GM12878 (cell line): ENCODE measurements at regions not wholly inside any gene's neighbourhood (a gene's known extent, or its start where the extent isn't known, plus 50 kb on each side); places are given as distances from the start of the nearest gene placed in this dataset.

ENCODE experiments used
- ATAC-seq: fragments of 200-7000 bp; cut with Tn5 transposase; 3 replicates; pipeline ENCODE4 v1.9.1; 2020; ENCODE audit warnings: mild to moderate bottlenecking, moderate library complexity
- BruUV-seq: library from RNA; stranded (reverse); fragments of 400-500 nt; replicated peaks from 2 replicates; lab custom pipeline; 2021; lab: Mats Ljungman, UMichigan
- CTCF ChIA-PET: fragments of 300-600 bp; sonication (Branson Sonifier 250); formaldehyde crosslinking; extraction: SDS; loops from one replicate; lab custom pipeline; 2021; ENCODE audit warnings: inconsistent platforms; lab: Yijun Ruan, JAX
- POLR2A ChIA-PET: fragments of 350-600 bp; formaldehyde crosslinking; extraction: SDS; loops from one replicate; lab custom pipeline; 2021; ENCODE audit warnings: inconsistent platforms; lab: Charles Lee
- RAD21 ChIA-PET: fragments of 300-600 bp; sonication (Branson Sonifier 250); formaldehyde crosslinking; loops from one replicate; lab custom pipeline; 2023; ENCODE audit warnings: antibody characterized with exemption; ENCODE audit not compliant: unreplicated experiment; lab: Charles Lee
- SMC1A ChIA-PET: fragments of 300-600 bp; sonication (Branson Sonifier 250); formaldehyde crosslinking; loops from one replicate; lab custom pipeline; 2023; ENCODE audit not compliant: unreplicated experiment, uncharacterized antibody; lab: Charles Lee
- DNase-seq: peaks from one replicate; pipeline ENCODE4 v3.0.0-alpha.2; 2011; ENCODE audit warnings: low read depth, low spot score
- FAIRE-seq: peaks from 3 replicates; lab custom pipeline; 2011; peaks lifted over from hg19 to GRCh38; lab: Jason Lieb, UNC
- H2AFZ ChIP-seq: 2 replicates; pipeline ENCODE4 v1.6.0; 2011; ENCODE audit warnings: low read depth, low read length, control low read depth; ENCODE audit not compliant: control insufficient read depth
- H3K27ac ChIP-seq: 2 replicates; pipeline ENCODE4 v1.5.1; 2011; ENCODE audit warnings: control low read depth; ENCODE audit not compliant: control insufficient read depth, insufficient read depth
- H3K27me3 ChIP-seq, 2 experiments: replicated peaks in 1 of 2; 2 replicates each; pipeline versions ENCODE4 v1.6.0 to v1.6.1; 2011; ENCODE audit warnings: low read length in 1 of 2; ENCODE audit not compliant: control insufficient read depth in 2 of 2, insufficient read depth in 2 of 2
- H3K36me3 ChIP-seq, 2 experiments: 2 replicates each; pipeline ENCODE4 v1.5.1; 2011; ENCODE audit warnings: low read length in 1 of 2; ENCODE audit not compliant: control insufficient read depth in 2 of 2, insufficient read depth in 2 of 2
- H3K4me1 ChIP-seq: 2 replicates; pipeline ENCODE4 v1.6.1; 2011; ENCODE audit warnings: mild to moderate bottlenecking, low read length, moderate library complexity, mixed read lengths; ENCODE audit not compliant: control insufficient read depth, insufficient read depth
- H3K4me2 ChIP-seq: 2 replicates; pipeline ENCODE4 v1.6.0; 2011; ENCODE audit warnings: control low read depth; ENCODE audit not compliant: control insufficient read depth, insufficient read depth
- H3K4me3 ChIP-seq: fragments of 200-600 bp; sonication (generic); 2 replicates; pipeline ENCODE4 v1.5.1; 2016
- H3K79me2 ChIP-seq: 2 replicates; pipeline ENCODE4 v1.6.0; 2011; ENCODE audit warnings: low read length; ENCODE audit not compliant: control insufficient read depth, insufficient read depth
- H3K9ac ChIP-seq: 2 replicates; pipeline ENCODE4 v1.8.0; 2011; ENCODE audit warnings: low read length, control low read depth, mixed read lengths; ENCODE audit not compliant: control insufficient read depth, insufficient read depth
- H3K9me3 ChIP-seq: replicated peaks from 3 replicates; pipeline ENCODE4 v1.5.1; 2011; ENCODE audit warnings: mild to moderate bottlenecking, low read length; ENCODE audit not compliant: control insufficient read depth, insufficient read depth
- H4K20me1 ChIP-seq: 2 replicates; pipeline ENCODE4 v1.6.0; 2011; ENCODE audit not compliant: control insufficient read depth, insufficient read depth
- CHD1 ChIP-seq: IDR thresholded peaks from 2 replicates; pipeline ENCODE4 v1.6.1; 2012; ENCODE audit warnings: low read depth, low read length, improper control_type of control experiment
- CHD4 ChIP-seq: fragments of 200-600 bp; sonication (generic); IDR thresholded peaks from 2 replicates; pipeline ENCODE4 v1.6.1; 2016; ENCODE audit warnings: mild to moderate bottlenecking
- FOXM1 ChIP-seq: IDR thresholded peaks from 2 replicates; pipeline ENCODE4 v1.6.1; 2012; ENCODE audit warnings: low read depth, mild to moderate bottlenecking, inconsistent platforms, low read length, moderate library complexity
- NRF1 ChIP-seq: conservative IDR thresholded peaks from 2 replicates; pipeline ENCODE4 v1.6.1; 2011; ENCODE audit warnings: mild to moderate bottlenecking, low read depth, low read length, improper control_type of control experiment
- PAX8 ChIP-seq: fragments of 450-650 bp; IDR thresholded peaks from 2 replicates; pipeline ENCODE4 v1.6.1; 2017; ENCODE audit warnings: mild to moderate bottlenecking, moderate library complexity
- RFX5 ChIP-seq: IDR thresholded peaks from 2 replicates; pipeline ENCODE4 v1.6.1; 2011; ENCODE audit warnings: low read depth, low read length, improper control_type of control experiment
- SMARCA5 ChIP-seq: fragments of 450-650 bp; IDR thresholded peaks from 2 replicates; pipeline ENCODE4 v1.6.1; 2017; ENCODE audit warnings: mild to moderate bottlenecking
- SREBF1 ChIP-seq: IDR thresholded peaks from 2 replicates; pipeline ENCODE4 v1.6.1; 2012; ENCODE audit warnings: mild to moderate bottlenecking, low read length
- ZNF274 ChIP-seq: IDR thresholded peaks from one replicate; pipeline ENCODE4 v1.8.0; 2011; ENCODE audit not compliant: insufficient read length, insufficient read depth
- ZNF592 ChIP-seq: fragments of 450-650 bp; IDR thresholded peaks from 2 replicates; pipeline ENCODE4 v1.6.1; 2017; ENCODE audit warnings: mild to moderate bottlenecking, moderate library complexity
- in situ Hi-C: fragments of 300-500 bp; cut with MboI; formaldehyde crosslinking; loops from 9 replicates; pipeline ENCODE4 v1.14.3; 2018; ENCODE audit warnings: mixed read lengths
- intact Hi-C: fragments of 100-400 bp; cut with micrococcal nuclease; formaldehyde crosslinking; loops from one replicate; pipeline ENCODE4 v1.14.2; 2022; ENCODE audit not compliant: unreplicated experiment

DNA sequence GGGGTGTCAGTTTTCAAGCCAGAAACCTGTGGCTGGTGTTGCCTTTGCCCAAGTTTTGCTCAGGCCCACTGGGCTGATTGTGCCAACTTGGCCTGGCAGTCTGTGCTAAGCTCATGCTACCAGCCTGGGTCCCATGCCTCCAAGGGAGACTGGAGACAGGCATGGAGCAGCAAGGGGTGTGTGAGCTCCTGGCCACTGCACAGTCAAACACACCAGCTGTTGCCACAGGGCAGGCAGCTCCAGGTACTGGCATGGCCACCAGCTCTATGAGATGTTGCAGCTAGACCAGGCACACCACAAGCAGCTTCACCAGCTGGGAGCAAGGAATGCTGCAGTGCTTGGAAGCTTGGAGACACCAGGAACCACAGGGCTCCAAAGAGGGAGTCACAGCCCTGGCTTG lies 638.8 kb downstream of the PLOD2 start:
- in situ Hi-C loops, result no loop called here
- ChIA-PET POLR2A (no interaction called here), RAD21 (no interaction called here)
- no peak for TF ChIP-seq ZNF274
- TF ChIP-seq NRF1, result no peak
- TF ChIP-seq FOXM1, result no peak
- no peak for TF ChIP-seq RFX5
- no peak for TF ChIP-seq SMARCA5
- no peak for TF ChIP-seq PAX8
- TF ChIP-seq SREBF1, result no peak
- no peak for TF ChIP-seq CHD1
- TF ChIP-seq CHD4, result no peak
- no peak for TF ChIP-seq ZNF592
- TF ChIP-seq, all 136 proteins: peak for 0
- no peaks in the 10 kb centered on the region for H3K9me3 ChIP-seq
- H3K27ac ChIP-seq, result no peak overlapping the region
- H3K79me2 ChIP-seq, result no peaks in the 10 kb centered on the region
- FAIRE-seq (no peak), DNase-seq (no peak), ATAC-seq (no peak)
- SMC1A ChIA-PET, result interaction anchor here (1.2 kb wide), 1 partner anchor 14 kb away, joined by 3 read pairs; no protein-coding TSS in a partner anchor
- no peak overlapping the region for H2AFZ ChIP-seq
- no peaks in the 10 kb centered on the region for H3K4me1 ChIP-seq
- no peaks in the 10 kb centered on the region for H4K20me1 ChIP-seq
- H3K9ac ChIP-seq, result no peak overlapping the region
- H3K36me3 ChIP-seq, result no peaks in the 10 kb centered on the region
- intact Hi-C loops, result no loop called here
- no peak overlapping the region for H3K4me3 ChIP-seq
- no TSS peak for BruUV-seq
- CTCF ChIA-PET, result no interaction called here
- no peaks in the 10 kb centered on the region for H3K27me3 ChIP-seq
- no peak overlapping the region for H3K4me2 ChIP-seq
